Right lobe of liver (tissue), 6 donors: ENCODE measurements at regions not wholly inside any gene's neighbourhood (a gene's known extent, or its start where the extent isn't known, plus 50 kb on each side); places are given as distances from the start of the nearest gene placed in this dataset.

Experiments used
- ATAC-seq, 4 donors: fragments of 200-7000 bp; cut with Tn5 transposase; one replicate each; pipeline ENCODE4 v1.9.1; 2020; ENCODE audit warnings: mild to moderate bottlenecking in 4 of 4, moderate library complexity in 4 of 4
- DNase-seq, 3 donors: peaks; one replicate each; pipeline ENCODE4 v3.0.0-alpha.2; 2020
- H3K27ac ChIP-seq, 3 donors: fragments of 200-600 bp; one replicate each; pipeline ENCODE4 v1.8.0; 2022
- H3K27me3 ChIP-seq, 2 donors: fragments of 200-600 bp; one replicate each; pipeline ENCODE4 v1.8.0; 2022
- H3K36me3 ChIP-seq, 4 donors: fragments of 200-600 bp; sonication (generic) in 1 of 4; one replicate each; pipeline versions ENCODE4 v1.5.1 to v1.8.0; 2017 to 2022; ENCODE audit warnings: control low read depth in 1 of 4
- H3K4me1 ChIP-seq, 4 donors: fragments of 200-600 bp; sonication (generic) in 1 of 4; one replicate each; pipeline versions ENCODE4 v1.5.1 to v1.8.0; 2017 to 2022; ENCODE audit warnings: control low read depth in 1 of 4
- H3K4me3 ChIP-seq, 3 donors: fragments of 200-600 bp; one replicate each; pipeline ENCODE4 v1.8.0; 2022
- H3K9me3 ChIP-seq, 4 donors: fragments of 200-600 bp; sonication (generic) in 1 of 4; one replicate each; pipeline versions ENCODE4 v1.5.1 to v1.8.0; 2017 to 2022; ENCODE audit warnings: control low read depth in 1 of 4
- POLR2A ChIP-seq: fragments of 450-650 bp; IDR thresholded peaks from one replicate; pipeline ENCODE4 v1.6.1; 2017; ENCODE audit warnings: antibody characterized with exemption, mild to moderate bottlenecking
- WGBS: methylation state at CpG from one replicate; pipeline ENCODE4 v1.1.6; 2018; ENCODE audit warnings: low coverage, low lambda C conversion rate; ENCODE audit not compliant: insufficient coverage; ENCODE audit errors: missing lambda C conversion rate; 5-methylcytosine and 5-hydroxymethylcytosine counted together
- intact Hi-C, 2 donors: fragments of 100-400 bp; cut with DNase I; formaldehyde crosslinking; loops; one replicate each; pipeline versions ENCODE4 v1.11.2 to v1.14.1; 2022
- TF ChIP-seq, protein P1 (sequence below), 4 donors: fragments of 200-600 bp in 3 of 4; fragments of 450-650 bp in 1 of 4; IDR thresholded peaks; one replicate each; pipeline versions ENCODE4 v1.5.1 to v1.8.0; 2016 to 2022; ENCODE audit warnings: antibody characterized with exemption in 4 of 4, mild to moderate bottlenecking in 2 of 4
- donor health status: DM: no; HTN: yes; CAD: no.
- donor health status: DM: no; HTN: no; CAD: no.
- donor health status: DM: no; HTN: no; CAD: no.
- donor health status: DM: no; HTN: yes; CAD: no.
- donor health status: DM: no; HTN: yes; CAD: no.

DNA sequence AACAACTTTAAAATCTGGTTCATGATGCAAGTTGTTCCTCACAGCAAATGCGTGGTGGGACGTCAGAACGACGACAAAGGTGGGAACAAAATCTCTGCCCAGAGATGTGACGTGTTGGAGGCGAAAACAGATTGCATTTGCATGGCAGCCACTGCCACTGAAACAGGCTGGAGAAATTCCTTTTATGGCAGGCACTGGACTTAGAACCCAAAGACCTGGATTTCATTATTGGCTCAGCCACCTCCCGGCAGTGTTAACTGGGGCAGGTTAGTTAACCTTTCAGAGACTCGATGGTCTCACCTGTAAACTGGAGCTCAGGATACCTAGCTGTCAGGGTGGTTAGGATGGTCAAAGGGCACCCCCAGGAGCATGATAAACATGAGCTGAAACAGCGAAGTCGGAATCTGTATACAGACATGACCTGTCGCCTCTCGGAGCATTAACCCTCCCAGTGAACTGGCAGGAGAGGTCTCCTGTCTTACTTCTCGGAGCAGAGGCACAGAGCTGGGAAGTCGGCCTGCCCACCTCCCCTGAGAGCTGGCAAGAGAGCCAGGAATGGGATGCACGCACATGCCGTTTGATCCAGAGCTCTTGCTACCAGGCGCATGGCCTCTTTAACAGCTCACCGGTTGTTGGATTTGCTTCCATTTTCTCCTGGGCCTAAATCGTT lies 59.2 kb upstream of the TARBP1 start:
- peak; percentile 66 to 85 (median 75) for ATAC-seq
- TF ChIP-seq POLR2A = peak; percentile 32
- TF ChIP-seq, protein P1, sequence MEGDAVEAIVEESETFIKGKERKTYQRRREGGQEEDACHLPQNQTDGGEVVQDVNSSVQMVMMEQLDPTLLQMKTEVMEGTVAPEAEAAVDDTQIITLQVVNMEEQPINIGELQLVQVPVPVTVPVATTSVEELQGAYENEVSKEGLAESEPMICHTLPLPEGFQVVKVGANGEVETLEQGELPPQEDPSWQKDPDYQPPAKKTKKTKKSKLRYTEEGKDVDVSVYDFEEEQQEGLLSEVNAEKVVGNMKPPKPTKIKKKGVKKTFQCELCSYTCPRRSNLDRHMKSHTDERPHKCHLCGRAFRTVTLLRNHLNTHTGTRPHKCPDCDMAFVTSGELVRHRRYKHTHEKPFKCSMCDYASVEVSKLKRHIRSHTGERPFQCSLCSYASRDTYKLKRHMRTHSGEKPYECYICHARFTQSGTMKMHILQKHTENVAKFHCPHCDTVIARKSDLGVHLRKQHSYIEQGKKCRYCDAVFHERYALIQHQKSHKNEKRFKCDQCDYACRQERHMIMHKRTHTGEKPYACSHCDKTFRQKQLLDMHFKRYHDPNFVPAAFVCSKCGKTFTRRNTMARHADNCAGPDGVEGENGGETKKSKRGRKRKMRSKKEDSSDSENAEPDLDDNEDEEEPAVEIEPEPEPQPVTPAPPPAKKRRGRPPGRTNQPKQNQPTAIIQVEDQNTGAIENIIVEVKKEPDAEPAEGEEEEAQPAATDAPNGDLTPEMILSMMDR (IDR thresholded peaks at IDR 0.05) = no peak
- no peaks in the 10 kb centered on the region for H3K36me3 ChIP-seq
- peak overlapping the region; percentile 90 to 99 (median 98) for H3K27ac ChIP-seq
- no peaks in the 10 kb centered on the region for H3K9me3 ChIP-seq
- H3K4me3 ChIP-seq = no peak overlapping the region
- H3K27me3 ChIP-seq = no peaks in the 10 kb centered on the region
- peak; percentile 48 to 93 (median 86) for DNase-seq
- H3K4me1 ChIP-seq = peaks cover 4 to 63% (median 38%) of the 10 kb centered on the region in 4 donors
- intact Hi-C loops = loop anchor here in 1 of 2 donors (10.0 kb wide), 1 partner anchor 437 kb away; no protein-coding TSS in a partner anchor
- WGBS = 32% methylated on average over 12 of the region's 19 CpGs

- intact Hi-C loops = loop anchor here in 1 of 2 donors (10.0 kb wide), 1 partner anchor 438 kb away; no protein-coding TSS in a partner anchor
Measured at GRCh38 chr1:234537236-234537635, 58.3 kb upstream of the TARBP1 start.

GRCh38 chr1:234536741-234537140 lies 57.8 kb upstream of the TARBP1 start:
- Histone ChIP-seq H3K27me3 (no peaks in the 10 kb centered on the region), H3K9me3 (no peaks in the 10 kb centered on the region), H3K4me1 (peaks cover 4 to 72% (median 47%) of the 10 kb centered on the region in 4 donors), H3K36me3 (no peaks in the 10 kb centered on the region), H3K4me3 (no peak overlapping the region), H3K27ac (peak overlapping the region; percentile 90 to 99 (median 98))
- intact Hi-C loops = loop anchor here in 1 of 2 donors (10.0 kb wide), 1 partner anchor 438 kb away; no protein-coding TSS in a partner anchor
- DNase-seq (no peak), ATAC-seq (no peak)
- 22% methylated on average over 10 of the region's 12 CpGs for WGBS
- no peak for TF ChIP-seq POLR2A
- TF ChIP-seq, protein P1 (IDR thresholded peaks at IDR 0.05) = no peak

More at GRCh38 chr1:234537236-234537635, 58.3 kb upstream of the TARBP1 start:
- Histone ChIP-seq H3K27ac (peak overlapping the region; percentile 90 to 99 (median 98)), H3K4me3 (no peak overlapping the region), H3K36me3 (no peaks in the 10 kb centered on the region), H3K4me1 (peaks cover 4 to 68% (median 45%) of the 10 kb centered on the region in 4 donors), H3K9me3 (no peaks in the 10 kb centered on the region), H3K27me3 (no peaks in the 10 kb centered on the region)
- ATAC-seq = no peak
- TF ChIP-seq POLR2A = no peak
- TF ChIP-seq, protein P1 (IDR thresholded peaks at IDR 0.05) = no peak
- 75% methylated on average over 5 of the region's 5 CpGs for WGBS
- DNase-seq = no peak

DNA sequence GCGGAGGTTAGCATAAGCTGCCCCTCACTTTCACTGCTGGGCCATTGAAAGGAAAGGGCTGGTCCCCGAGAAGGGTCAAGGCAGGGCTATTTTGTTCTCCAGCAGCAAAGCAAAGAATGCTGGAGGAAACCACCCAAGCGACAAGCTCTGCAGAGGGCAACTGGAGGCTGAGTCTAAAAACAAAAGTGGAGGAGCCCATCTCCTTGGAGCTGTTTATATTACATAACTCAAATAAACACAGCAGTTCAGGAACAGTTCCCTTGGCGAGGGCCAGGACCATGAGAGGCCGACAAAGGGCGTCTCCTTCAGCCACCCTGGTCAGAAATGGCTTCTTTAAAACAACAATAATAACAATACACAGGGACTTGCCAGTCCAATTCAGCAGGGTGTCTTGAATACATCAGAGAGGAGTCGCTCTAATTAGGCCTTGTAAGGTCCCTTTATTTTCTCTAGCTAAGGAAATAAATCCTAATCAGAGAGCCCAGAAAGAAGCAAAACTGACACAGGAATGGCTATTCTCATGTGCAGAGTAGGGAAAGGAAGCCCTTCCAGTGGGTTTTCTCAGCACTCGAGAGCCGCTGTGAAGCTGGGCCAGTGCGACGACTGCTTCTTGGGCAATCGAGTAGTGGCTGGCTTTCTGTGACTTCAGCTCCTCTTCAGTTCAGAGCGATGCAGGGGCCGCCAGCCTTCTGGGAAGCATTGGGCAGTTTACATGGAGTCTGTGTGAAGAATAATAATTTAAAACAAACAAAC lies 57.0 kb upstream of the TARBP1 start:
- intact Hi-C loops = loop anchor here in 1 of 2 donors (10.0 kb wide), 1 partner anchor 439 kb away; no protein-coding TSS in a partner anchor
- TF ChIP-seq POLR2A = no peak
- TF ChIP-seq, protein P1 (IDR thresholded peaks at IDR 0.05) = no peak
- Histone ChIP-seq H3K27ac (peak overlapping the region; percentile 90 to 99 (median 98)), H3K4me3 (no peak overlapping the region), H3K27me3 (no peaks in the 10 kb centered on the region), H3K9me3 (no peaks in the 10 kb centered on the region), H3K36me3 (no peaks in the 10 kb centered on the region), H3K4me1 (peaks cover 4 to 80% (median 51%) of the 10 kb centered on the region in 4 donors)
- peak in 3 of 4 donors; percentile 0 to 4 (median 3) for ATAC-seq
- no peak for DNase-seq
- WGBS = 30% methylated on average over 12 of the region's 14 CpGs
